GM11168 (cell line): ENCODE measurements at regions not wholly inside any gene's neighbourhood (a gene's known extent, or its start where the extent isn't known, plus 50 kb on each side); places are given as distances from the start of the nearest gene placed in this dataset.

Experiments
- in situ Hi-C: fragments of 300-500 bp; cut with MboI; formaldehyde crosslinking; loops from one replicate; pipeline ENCODE4 v1.12.0; 2022; ENCODE audit warnings: low sequenced_read_pairs; ENCODE audit not compliant: unreplicated experiment

DNA sequence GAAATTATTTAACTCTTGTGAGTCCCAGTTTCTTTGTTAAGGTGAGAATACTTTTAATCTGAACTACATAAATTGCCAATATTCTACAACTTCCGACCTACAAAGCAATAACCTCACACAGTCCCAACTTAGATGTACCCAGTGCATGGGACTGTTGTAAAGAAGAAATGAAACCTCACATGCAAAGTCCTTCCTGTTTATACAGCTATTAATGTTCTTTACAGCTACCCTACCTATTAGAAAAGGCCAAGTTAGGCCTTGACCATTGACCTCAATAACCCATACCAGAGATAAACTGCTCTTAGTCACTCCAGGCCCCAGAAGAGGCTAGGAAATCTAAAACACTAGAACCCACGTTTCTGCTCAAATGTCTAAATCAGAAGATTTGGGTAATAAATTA lies 920.1 kb upstream of the TENM3 start:
- in situ Hi-C loops = no loop called here

DNA sequence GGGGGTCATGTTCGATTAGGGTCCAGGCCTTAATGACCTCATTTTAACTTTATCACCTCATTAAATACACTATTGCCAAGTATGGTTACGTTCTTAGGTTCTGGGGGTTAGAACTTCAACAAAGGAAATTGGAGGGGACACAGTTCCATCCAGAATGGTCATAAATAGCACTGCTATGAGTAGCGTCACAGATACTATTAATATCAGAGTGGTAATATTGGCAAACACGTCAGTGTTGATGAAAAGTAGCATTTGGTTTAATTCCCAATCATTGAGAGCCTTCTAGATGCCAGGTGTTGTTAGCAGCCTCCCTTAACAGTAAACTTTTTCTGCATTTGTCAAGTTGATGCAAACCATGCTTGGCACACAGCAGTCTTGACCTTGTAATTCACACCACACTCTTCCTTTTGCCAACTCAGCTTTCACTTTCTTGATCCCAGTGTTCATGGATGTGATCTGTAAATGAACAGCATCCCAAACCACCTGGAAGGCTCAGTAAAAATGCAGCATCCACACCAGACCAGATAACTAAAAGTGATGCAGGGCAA lies 912.5 kb upstream of the TENM3 start:
- in situ Hi-C loops = no loop called here

DNA sequence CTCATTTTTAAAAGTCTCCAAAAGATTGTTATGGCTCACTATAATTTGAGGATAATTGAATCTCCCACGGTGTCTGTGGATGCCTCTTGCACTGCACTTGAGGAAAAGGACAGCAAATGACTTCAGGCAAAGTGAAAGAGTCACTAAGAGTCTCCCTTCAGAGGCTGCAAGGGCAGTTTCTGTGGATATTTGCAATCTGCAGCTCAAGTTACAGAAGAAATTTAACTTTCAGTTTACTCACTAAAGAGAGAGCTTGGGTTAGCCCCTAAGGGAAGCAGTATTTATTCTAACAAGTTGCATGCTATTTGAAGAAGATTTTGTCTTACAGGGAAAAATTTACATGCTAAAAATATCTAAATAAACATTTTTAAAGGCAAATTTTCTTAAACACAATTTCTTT lies 912.0 kb upstream of the TENM3 start:
- in situ Hi-C loops = no loop called here

DNA sequence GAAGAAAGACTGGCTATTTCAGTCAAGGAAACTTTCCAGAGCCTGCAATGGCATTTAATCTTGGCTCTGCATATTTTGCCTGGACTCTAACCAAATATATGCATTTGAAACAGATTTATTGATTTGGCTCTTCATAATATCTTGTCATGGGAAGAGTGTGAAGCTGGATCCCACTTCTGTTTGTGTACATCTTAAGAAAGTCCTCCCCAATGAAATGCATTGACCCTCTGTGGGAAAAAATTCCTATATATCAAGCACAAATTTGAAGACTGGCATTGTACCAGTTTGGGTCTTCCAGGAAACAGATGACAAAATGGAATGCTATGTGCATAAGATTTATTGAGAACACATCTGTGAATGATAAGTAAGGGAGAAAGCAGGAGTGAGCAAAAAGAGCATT lies 897.3 kb upstream of the TENM3 start:
- in situ Hi-C loops = no loop called here

DNA sequence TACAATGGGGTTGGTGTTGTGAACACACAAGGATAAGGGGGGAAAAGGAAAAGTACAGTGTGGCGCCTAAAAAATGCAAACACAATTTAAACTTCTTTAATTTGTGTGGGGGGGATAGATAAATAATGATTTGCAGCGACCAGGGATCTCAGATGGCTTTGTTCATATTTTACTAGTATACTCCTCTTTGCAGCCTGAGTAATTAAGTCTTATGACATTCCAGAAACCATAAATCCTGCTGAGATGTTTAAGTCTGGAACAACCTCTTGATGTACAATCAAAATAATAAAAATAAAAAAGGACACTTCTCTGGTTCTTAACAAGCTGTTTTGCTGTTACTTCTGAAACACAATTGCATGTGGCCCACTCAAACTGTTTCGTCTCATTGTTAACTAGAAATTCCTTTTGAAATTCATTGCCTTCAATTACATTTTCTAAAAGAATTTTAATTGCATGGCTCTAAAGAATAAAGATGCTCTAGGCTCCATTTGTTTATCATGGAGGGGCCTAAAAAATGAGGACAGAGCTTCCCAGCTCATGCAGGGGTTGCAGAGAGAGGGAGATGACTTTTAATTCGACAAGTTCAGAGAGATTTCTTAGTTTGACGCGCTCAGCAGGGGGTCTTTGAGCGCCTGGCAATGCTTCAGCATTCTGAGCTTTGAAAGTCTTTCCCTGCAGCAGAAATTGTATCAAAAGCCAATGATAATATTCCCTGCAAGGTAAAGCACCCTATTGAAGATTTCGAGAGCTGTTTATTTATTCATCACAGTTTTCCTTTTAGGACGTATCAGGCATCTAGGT lies 892.4 kb upstream of the TENM3 start:
- in situ Hi-C loops = no loop called here

DNA sequence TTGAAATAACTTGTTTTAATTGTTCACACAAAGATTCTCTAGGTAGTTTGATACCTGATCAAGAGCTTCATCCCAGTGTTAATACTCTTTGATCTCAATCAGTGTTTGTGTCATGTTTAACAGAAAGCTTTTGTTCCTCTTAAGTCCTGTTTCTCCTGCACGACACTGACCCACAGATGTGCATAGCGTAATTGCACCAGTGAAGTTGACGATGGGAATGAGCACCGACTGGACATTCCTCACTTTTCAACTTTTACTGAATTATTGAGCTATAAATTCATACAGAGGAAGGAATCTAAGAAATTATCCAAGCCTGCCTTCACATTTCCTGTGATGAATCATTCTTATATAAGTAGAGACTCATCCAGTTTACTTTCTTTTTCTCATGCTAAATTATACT lies 878.7 kb upstream of the TENM3 start:
- in situ Hi-C loops = no loop called here

DNA sequence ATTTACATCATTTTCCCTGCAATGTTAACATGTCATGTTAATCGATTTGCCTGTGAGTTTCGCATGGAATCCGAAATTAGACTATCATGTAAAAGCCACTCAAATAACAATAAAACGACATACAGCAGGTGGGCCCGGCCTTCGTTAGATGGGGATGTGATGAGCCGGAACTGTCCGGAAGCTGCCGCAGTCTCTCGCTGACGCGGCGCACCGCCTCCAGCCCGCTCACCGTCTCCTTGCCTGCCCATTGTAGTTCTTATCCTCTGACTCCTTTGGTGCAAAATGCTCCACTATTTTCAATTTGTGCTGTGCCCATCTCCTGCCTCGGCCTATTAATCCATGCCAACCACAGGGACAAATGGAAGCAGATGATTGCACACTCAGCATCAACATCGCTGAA lies 877.5 kb upstream of the TENM3 start:
- in situ Hi-C loops = no loop called here

DNA sequence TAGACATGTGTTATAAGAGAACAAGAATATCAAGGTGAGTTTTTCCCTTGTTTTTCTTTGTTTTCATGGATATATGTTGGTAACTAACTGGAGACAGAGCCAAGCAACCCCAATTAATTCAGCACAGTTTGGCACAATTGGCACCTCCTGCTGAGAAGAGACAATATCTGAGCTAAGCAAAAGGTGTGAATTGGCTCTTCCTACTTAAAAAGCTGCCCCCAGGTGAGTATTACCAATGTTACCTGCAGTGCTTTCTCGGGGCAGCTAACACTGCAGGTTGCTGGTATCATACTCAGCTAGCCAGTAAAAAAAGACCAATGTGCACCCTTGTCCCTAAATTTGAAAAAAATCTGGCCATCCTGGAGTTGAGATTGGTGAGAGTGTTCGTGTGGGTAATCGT lies 871.2 kb upstream of the TENM3 start:
- in situ Hi-C loops = no loop called here

DNA sequence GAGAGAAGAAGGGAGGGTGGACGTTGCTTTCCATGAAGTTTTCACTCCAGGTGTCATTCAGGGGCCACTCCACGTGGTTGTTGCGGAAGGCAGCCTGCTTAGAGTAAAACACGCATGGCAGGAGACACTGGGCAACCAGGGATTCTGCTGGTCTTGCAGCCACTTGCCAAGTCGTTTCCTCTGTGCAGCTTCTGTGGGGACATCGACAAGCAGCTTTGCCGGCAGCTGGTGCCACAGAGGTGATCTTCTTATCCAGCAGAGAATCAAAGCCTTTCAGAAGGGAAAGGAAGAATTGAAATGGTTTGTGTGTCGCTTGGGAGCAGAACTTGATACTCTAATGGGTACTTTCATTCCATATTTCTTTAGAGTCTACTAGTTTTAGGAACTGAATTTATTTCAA lies 867.1 kb upstream of the TENM3 start:
- in situ Hi-C loops = no loop called here

DNA sequence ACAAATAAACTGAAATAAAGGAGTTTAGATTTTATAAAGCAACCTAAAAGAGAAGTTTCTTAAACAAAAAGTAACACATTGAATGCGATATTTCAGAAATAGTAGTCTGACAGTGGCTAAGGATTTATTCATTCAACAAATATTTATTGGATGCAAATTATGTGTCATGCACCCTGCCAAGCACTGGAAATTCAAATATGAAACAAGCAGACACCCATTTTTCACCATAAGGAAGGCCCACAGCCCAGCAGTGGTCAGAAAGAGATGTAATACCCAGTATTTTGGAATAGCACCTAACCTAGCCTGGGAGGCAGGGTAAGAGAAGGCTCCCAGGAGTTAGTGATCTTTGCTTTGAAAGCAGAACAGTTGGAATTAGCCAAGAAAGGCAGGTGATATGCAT lies 855.1 kb upstream of the TENM3 start:
- in situ Hi-C loops = no loop called here

DNA sequence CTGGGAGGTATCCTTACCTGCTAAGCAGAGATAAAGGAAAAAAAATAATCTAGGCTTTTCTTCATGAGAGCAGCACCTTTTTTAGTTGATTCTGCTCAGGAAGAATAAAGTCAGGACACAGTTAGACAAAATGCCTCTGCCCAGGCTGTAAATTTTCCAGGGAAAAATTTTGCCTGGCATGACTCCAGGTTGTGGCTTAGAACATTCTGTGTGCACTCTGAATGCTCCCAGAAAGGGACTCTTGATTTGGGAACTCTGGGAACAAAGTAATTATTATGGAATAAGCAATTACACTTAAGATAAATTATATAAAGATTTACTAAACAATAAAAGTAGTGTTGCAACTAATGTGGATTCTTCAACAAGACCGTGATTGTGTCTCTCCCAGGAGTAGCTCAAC lies 826.2 kb upstream of the TENM3 start:
- in situ Hi-C loops = no loop called here

DNA sequence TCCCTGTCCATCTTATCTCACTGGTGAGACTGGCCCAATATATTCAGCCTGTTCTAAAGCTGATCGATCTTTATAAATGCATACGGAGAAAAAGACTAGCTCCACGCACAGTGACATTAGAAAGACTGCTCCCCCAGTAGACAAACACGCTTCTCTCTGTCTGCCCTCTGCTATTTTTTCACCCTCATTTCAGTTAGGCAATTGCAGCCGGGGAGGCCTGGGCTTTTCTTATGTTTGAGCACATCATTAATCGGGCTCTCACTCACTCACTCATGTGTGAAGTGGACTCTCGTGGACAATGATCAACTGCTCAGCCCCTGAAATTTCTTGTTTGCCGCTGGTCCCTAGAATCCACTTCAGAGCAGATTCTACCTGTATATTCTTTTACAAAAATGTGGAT lies 824.7 kb upstream of the TENM3 start:
- in situ Hi-C loops = no loop called here

DNA sequence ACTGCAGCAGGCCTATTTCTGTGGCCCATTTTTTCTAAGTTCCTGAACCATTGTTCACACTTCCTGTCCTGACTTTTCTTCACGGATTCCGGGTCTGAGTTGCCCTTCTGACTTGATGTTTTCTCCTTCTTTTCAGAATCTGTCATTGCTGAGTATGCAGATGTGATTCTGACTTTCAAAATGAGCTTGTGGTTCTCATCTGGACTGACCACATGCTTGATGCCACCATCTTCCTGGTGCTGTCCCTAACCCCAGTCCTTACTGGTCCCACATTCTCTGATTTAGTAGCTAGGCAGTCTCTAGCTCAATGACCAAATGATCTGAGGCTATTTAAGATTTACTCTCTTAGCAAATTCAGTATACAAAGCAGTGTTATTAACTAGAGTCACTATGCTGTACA lies 822.3 kb upstream of the TENM3 start:
- in situ Hi-C loops = no loop called here

DNA sequence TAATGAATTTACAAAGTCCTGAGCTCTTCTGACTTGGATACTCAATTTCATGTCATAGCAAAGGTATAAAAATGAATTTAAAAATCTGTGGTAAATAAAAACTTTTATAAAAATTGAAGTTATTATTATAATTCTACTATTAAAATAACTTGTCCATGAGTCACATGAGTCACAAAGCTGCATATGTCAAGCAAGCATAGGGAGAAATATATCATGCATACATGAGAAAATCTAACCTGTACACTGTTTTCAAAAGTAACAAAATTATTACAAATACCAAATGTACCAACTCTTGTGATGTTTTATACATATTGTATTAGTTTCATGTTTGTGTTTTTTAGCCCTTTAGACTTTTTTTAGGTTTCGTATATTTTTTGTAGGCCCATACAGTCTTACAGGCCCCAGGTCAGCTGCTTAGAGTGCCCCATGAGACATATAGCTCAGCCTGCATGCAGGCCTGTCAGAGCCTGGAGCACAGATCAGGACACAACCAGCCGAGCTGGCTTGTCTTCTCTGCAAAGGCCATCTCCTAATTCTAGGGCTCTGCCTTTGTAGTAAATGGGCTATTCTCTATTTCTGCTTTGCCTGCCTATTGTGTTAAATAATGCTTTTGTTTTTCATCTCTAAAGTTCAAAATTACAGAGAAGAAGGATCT lies 818.7 kb upstream of the TENM3 start:
- in situ Hi-C loops = no loop called here

DNA sequence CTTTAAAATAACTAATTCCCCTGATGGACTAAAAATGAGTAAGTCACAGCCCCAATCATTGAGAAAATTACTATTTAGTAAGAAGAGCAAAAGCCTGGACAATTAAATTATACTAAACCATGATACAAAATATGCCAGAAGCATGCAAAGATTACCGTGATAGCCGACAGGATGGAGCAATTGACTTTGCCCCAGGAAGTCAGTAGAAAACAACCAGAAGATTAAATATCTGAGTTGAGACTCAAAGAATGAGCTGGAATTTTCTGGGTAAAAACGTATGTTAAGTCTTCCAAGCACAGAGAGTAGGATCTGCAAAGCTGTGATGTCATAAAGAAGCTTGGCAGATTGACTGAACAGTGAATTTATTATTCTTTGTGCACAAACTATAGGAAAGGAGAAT lies 816.1 kb upstream of the TENM3 start:
- in situ Hi-C loops = no loop called here

DNA sequence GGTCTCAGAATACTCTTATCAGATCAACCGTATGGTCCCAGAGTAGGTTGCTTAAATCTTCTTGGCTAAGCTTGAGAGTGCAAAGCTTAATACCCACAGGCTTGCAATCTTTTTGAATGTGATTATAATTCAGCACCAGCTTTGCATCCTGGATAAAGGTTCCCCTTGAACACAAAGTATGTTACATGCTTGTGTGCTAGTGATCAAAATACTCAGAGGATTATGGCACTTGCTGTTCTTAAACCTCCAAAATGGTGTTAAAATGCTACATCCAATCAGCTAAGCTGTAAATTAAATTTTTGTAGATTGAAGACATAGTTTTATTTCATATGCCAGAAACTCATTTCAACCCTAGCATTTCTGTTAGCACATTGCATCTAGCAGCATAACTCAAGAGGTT lies 812.2 kb upstream of the TENM3 start:
- in situ Hi-C loops = no loop called here

DNA sequence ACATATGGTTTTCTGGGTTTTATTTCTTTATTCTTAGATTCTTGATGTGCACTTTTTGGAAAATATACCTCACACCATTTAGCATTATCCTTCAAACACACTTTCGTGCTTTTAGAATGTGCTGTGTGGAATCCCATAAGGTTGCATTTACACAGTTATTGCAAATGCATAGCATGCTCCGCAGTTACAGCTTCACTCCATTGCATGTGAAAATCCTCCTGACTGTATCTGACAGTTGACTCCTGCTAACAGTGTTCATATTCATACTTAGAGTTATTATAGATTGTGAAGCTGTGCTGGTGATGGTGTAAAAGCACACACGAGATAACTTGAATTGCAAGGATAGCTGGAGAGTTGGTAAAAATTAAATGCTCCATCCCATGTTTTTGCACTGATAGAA lies 811.5 kb upstream of the TENM3 start:
- in situ Hi-C loops = no loop called here

DNA sequence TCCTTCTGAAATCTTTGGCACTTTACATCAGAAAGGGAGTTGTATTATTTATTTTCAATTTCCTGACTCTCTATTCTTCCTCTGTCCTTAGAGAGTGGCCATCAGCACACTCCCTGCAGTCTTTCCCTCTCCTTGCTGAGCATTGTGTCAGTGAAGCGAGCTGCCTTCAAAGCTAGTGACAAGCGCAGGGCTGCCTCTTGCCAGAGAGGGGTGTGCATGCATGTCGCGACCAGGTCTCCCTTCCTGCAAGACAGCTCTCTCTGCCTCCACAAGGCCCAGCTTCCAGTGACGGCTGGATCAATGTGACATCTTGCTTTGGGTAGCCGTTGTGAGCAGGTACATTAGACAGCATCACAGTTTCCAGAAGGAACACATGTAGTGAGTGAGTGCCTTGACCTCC lies 810.9 kb upstream of the TENM3 start:
- in situ Hi-C loops = no loop called here

DNA sequence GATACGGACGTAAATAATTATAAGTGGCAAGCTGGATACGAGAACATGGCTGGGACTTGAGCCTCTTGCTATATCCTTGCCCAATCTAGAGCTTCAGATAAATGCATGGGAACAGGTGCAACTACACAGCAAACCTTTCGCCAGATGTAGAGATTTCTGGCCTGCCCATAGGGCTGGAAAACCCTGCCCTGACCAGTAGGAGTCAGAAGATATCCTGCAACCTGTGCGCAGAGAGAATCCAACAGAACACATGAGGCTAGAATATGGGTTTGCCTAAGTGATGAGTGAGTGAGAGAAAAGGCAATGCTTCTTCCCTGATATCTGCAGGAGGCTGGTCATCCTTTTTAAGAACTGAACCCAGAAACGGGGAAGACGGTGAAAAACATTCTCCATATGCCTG lies 805.3 kb upstream of the TENM3 start:
- in situ Hi-C loops = no loop called here

DNA sequence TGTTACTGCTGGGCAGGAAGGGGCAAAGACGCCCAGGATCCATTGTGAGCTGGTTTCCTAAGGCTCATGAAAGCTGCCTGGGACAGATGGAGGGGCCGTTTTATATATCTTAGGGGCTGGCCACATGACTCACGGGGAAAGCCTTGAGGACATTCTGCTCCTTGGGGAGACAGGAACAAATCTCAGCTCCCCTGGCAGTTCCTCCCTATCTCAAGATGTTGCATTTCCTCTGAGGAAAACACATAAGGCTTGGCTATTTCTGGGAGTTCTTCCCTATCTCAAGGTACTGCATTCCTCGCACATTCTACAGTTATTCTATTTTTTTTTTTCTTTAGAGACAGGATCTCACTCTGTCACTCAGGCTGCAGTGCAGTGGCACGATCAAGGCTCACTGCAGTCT lies 804.6 kb upstream of the TENM3 start:
- in situ Hi-C loops = no loop called here

DNA sequence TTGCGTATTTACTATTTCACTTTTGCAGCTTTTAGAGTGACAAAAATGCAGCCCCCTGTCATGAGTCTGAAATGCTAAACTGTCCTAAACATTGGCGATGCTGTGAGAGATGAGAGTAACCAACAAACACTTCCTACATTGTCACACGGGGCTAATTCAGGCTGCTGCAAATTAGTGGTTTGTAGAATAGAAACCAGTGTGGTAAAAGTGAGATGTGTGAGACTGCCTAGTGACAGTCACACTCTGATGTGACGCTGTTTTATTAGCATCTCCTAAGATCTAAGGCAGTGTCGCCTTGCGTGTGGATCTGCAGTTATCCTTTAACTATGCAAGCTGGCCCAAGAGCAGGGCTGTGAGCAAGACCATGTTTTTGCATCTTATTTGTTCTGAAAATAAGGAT lies 800.2 kb upstream of the TENM3 start:
- in situ Hi-C loops = no loop called here

DNA sequence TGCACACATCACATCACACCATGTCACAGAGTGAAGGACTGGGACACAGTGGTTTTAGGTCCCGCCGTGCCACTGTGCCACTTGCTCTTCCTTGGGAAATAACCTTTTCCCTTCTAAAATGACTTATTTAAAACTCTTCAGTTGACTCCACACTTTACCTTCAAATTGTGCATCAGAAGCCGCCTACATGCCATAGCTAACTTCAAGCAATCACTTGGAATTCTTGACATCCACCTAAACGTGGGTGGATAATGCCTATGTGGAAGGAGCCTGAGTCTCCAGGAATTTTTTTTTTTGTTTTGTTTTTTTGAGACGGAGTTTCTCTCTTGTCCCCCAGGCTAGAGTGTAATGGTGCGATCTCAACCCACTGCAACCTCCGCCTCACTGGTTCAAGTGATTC lies 777.4 kb upstream of the TENM3 start:
- in situ Hi-C loops = no loop called here
